Muscle of back (tissue), 3 donors: ENCODE measurements at regions not wholly inside any gene's neighbourhood (a gene's known extent, or its start where the extent isn't known, plus 50 kb on each side); places are given as distances from the start of the nearest gene placed in this dataset.

Experiments used
- DNase-seq, 3 donors: peaks; one replicate each; pipeline versions ENCODE4 v3.0.0 to v3.0.0-alpha.2; 2013

GRCh38 chr3:86333636-86334035 is 657.3 kb downstream of the VGLL3 start:
- DNase-seq: no peak

- DNase-seq: no peak
These were observed 687.0 kb downstream of the VGLL3 start for GRCh38 chr3:86303935-86304334.

GRCh38 chr3:86282106-86282787 is 708.7 kb downstream of the VGLL3 start:
- DNase-seq: no peak

- no peak for DNase-seq
These were observed 721.4 kb downstream of the VGLL3 start for GRCh38 chr3:86269364-86270155.

GRCh38 chr3:86257955-86258641 is 732.9 kb downstream of the VGLL3 start:
- no peak for DNase-seq

GRCh38 chr3:86254480-86254879 is 736.5 kb downstream of the VGLL3 start:
- DNase-seq: no peak

GRCh38 chr3:86251781-86252180 is 739.2 kb downstream of the VGLL3 start:
- no peak for DNase-seq

- DNase-seq: no peak
These were observed 741.1 kb downstream of the VGLL3 start for GRCh38 chr3:86249833-86250232.

GRCh38 chr3:86245360-86245759 is 745.6 kb downstream of the VGLL3 start:
- DNase-seq: peak in 1 of 3 donors; percentile 10

GRCh38 chr3:86244905-86245304 is 746.0 kb downstream of the VGLL3 start:
- peak in 1 of 3 donors; percentile 1 for DNase-seq

GRCh38 chr3:86239946-86240345 is 751.0 kb downstream of the VGLL3 start:
- DNase-seq: peak; percentile 3 to 12 (median 9)

- DNase-seq: no peak
These were observed 756.3 kb downstream of the VGLL3 start for GRCh38 chr3:86234506-86235254.

GRCh38 chr3:86230762-86231161 is 760.2 kb downstream of the VGLL3 start:
- DNase-seq: no peak

GRCh38 chr3:86229775-86230094 is 761.2 kb downstream of the VGLL3 start:
- DNase-seq: no peak

- no peak for DNase-seq
These were observed 761.7 kb downstream of the VGLL3 start for GRCh38 chr3:86229086-86229774.

GRCh38 chr3:86228101-86228500 is 762.8 kb downstream of the VGLL3 start:
- no peak for DNase-seq

GRCh38 chr3:86225461-86225860 is 765.5 kb downstream of the VGLL3 start:
- no peak for DNase-seq

- DNase-seq: no peak
These were observed 769.3 kb downstream of the VGLL3 start for GRCh38 chr3:86221601-86222000.

- DNase-seq: peak in 2 of 3 donors; percentile 7 to 42
These were observed 782.2 kb downstream of the VGLL3 start for GRCh38 chr3:86208772-86209171.

GRCh38 chr3:86182606-86183005 is 808.3 kb downstream of the VGLL3 start:
- no peak for DNase-seq

GRCh38 chr3:86180696-86181095 is 810.3 kb downstream of the VGLL3 start:
- DNase-seq: no peak

- DNase-seq: no peak
These were observed 812.9 kb downstream of the VGLL3 start for GRCh38 chr3:86178095-86178494.
